ENCODE measurements at regions not wholly inside any gene's neighbourhood (a gene's known extent, or its start where the extent isn't known, plus 50 kb on each side); places are given as distances from the start of the nearest gene placed in this dataset.

DNA sequence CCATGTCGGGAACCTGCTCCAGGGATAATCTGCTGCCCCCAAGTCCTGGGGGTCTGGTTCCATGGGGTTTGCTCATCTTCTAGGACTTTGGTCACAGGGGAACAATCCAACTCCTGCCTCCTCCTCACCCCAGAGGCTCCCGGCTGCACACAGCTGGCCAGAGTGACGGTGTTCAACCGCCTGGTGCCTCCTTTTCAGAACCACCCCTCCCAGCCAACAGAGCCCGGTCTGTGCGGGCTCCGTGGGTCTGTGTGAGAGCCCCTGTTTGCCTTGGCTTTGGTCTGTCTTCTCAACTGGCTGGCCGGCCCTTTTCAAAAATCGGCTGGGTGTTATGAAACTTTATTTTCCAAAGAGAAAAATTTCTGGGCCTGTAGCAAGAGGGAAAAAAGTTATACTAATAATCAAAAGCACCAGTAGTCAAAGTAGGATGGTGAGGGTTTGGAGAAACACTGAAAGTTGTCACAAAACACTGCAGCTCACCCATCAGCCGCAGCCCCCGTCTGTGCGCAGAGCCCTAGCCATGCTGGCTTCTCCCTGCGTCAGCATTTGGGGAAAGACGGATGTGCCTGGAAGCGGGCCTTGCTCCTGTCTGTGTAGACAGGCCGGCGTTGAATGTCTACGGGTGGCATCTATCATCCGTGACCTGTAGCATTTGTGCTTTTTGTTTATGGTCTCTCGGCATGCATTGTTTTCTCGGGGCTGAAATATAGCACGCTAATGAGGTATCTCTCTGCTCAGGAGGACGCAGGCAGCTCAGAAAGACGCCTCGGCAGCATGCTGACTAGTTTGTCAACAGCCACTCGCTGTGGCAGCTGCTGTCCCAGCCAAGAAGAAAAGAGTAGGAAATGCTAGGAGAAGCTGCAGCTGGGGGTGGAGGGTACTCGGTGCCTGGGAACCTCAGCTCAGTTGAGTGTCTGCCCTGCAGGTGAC lies 138.6 kb downstream of the GLI2 start:
- intact Hi-C loops (cut with DNase I, micrococcal nuclease) = no loop called here

DNA sequence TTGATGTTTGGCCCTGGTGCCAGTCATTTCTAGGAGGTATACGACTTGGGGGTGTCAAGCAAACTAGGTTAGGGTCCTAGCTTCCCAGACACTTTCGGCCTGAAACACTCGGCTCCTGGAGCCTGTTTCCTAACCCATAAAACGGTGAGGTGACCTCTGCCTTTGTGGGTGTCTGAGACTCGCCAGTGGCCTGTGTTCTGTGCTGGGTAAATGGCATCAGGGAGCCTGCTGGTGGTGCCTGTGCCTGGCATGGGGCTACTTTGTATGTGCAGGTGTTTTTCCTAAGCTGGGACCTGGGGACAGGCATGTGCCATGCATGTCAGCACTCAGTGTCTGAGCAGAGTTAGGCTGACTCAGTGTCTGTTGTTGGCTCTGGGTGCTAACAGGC lies 139.2 kb downstream of the GLI2 start:
- DNase-seq = peak in 1 of 3 donors; percentile 18
- intact Hi-C loops (cut with DNase I, micrococcal nuclease) = no loop called here
- H3K9me3 ChIP-seq = no peaks in the 10 kb centered on the region
- no peak overlapping the region for H3K4me3 ChIP-seq
- ATAC-seq = no peak
- no peaks in the 10 kb centered on the region for H3K36me3 ChIP-seq (ENCODE audit: low read depth)
- TF ChIP-seq, protein P1, sequence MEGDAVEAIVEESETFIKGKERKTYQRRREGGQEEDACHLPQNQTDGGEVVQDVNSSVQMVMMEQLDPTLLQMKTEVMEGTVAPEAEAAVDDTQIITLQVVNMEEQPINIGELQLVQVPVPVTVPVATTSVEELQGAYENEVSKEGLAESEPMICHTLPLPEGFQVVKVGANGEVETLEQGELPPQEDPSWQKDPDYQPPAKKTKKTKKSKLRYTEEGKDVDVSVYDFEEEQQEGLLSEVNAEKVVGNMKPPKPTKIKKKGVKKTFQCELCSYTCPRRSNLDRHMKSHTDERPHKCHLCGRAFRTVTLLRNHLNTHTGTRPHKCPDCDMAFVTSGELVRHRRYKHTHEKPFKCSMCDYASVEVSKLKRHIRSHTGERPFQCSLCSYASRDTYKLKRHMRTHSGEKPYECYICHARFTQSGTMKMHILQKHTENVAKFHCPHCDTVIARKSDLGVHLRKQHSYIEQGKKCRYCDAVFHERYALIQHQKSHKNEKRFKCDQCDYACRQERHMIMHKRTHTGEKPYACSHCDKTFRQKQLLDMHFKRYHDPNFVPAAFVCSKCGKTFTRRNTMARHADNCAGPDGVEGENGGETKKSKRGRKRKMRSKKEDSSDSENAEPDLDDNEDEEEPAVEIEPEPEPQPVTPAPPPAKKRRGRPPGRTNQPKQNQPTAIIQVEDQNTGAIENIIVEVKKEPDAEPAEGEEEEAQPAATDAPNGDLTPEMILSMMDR (IDR thresholded peaks at IDR 0.05) = no peak
- H3K4me1 ChIP-seq (ENCODE audit: low read depth) = no peaks in the 10 kb centered on the region

More for the DNA sequence above, 138.6 kb downstream of the GLI2 start:
- Histone ChIP-seq H3K9me3 (no peaks in the 10 kb centered on the region), H3K36me3 (ENCODE audit: low read depth) (no peaks in the 10 kb centered on the region), H3K4me3 (no peak overlapping the region), H3K4me1 (ENCODE audit: low read depth) (no peaks in the 10 kb centered on the region)
- DNase-seq = peak in 1 of 3 donors; percentile 22
- TF ChIP-seq, protein P1 (IDR thresholded peaks at IDR 0.05) = no peak
- no peak for ATAC-seq

DNA sequence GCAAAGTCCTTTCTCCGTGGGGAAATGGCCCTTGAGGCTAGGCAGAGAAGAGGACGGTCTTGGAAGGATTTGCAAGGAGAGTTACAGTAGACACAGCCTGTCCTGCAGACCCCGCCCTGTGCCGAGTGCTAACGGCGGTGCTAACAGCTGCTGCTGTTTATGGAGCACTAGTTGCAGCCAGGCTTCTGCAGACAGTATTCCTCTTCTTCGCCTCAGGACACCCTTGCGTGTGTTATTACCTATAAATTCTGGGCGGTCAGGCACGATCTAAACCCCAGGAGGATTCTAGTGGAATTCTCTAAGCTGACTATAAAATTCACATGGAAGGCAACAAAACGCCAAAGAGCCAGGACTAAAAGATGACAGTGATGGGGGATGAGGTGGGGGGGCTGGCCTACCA lies 139.8 kb downstream of the GLI2 start:
- Histone ChIP-seq H3K4me1 (ENCODE audit: low read depth) (no peaks in the 10 kb centered on the region), H3K36me3 (ENCODE audit: low read depth) (no peaks in the 10 kb centered on the region), H3K9me3 (no peaks in the 10 kb centered on the region), H3K4me3 (no peak overlapping the region)
- ATAC-seq = no peak
- intact Hi-C loops (cut with DNase I, micrococcal nuclease) = no loop called here
- peak in 1 of 3 donors; percentile 24 for DNase-seq
- TF ChIP-seq, protein P1 (IDR thresholded peaks at IDR 0.05) = no peak

DNA sequence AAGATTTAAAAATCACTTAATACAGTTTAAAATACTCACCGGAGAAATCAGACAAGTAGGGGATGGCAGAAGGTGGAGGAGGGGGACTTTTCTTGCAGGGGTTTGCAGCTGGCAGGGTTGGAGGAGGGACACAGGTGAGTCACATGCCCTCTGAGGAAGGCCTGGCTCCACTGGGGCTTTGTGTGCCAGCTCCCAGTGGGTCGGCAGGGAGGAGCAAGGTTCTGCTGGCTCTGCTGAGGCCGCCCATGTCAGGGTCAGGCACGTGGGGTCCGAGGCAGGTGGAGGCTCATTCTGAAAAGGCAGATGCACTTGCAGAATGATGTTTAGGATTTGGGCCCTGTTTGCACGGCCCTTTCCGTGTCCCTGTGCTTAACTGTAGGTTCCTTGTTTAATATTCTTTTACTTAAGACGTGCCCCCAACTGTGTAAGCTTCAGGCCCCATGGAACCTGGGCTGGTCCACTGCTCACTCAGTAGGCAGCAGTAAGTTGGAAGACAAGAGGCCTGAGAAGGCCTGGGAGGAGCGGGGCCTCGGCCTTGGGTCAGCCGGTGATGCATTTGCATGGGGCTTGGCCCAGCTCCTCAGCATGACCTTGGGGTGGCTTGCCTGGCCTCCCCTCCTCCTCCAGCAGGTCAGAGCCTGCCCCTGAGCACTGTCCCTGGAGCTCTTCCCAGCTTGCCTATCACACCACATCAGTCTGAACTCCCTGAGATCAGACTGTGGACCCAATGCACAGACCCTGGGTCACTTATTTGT lies 141.0 kb downstream of the GLI2 start:
- no peak for ATAC-seq
- intact Hi-C loops (cut with DNase I, micrococcal nuclease) = no loop called here
- Histone ChIP-seq H3K4me3 (no peak overlapping the region), H3K9me3 (no peaks in the 10 kb centered on the region), H3K36me3 (ENCODE audit: low read depth) (no peaks in the 10 kb centered on the region), H3K4me1 (ENCODE audit: low read depth) (no peaks in the 10 kb centered on the region)
- TF ChIP-seq, protein P1 (IDR thresholded peaks at IDR 0.05) = no peak
- DNase-seq = peak in 1 of 3 donors; percentile 10

DNA sequence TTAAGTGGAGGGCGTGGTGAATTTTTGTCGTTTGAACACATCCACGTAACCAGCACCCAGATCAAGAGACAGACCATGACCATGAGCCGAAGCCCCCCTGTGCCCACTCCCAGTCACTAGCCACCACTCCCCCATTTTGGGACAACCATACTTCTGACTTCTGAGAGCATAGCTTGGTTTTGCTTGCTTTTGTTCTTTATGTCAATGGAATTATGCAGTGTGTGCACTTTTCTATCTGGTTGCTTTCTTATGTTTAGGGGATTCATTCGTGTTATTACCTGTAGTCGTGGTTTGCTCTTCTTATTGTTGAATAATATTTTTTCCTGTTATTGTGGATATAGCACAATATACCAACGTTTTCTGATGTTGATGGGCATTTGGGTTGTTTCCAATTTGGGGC lies 141.7 kb downstream of the GLI2 start:
- Histone ChIP-seq H3K4me1 (ENCODE audit: low read depth) (no peaks in the 10 kb centered on the region), H3K36me3 (ENCODE audit: low read depth) (no peaks in the 10 kb centered on the region), H3K9me3 (no peaks in the 10 kb centered on the region), H3K4me3 (no peak overlapping the region)
- TF ChIP-seq, protein P1 (IDR thresholded peaks at IDR 0.05) = no peak
- peak in 1 of 3 donors; percentile 0 for DNase-seq
- intact Hi-C loops (cut with DNase I, micrococcal nuclease) = no loop called here
- no peak for ATAC-seq
